Vagina (tissue), 2 donors: ENCODE measurements at regions not wholly inside any gene's neighbourhood (a gene's known extent, or its start where the extent isn't known, plus 50 kb on each side); places are given as distances from the start of the nearest gene placed in this dataset.

ENCODE experiments used
- DNase-seq, 2 donors: peaks; one replicate each; pipeline ENCODE4 v3.0.0-alpha.2; 2017; ENCODE audit errors: extremely low spot score in 2 of 2
- H3K27ac ChIP-seq: fragments of 200-600 bp; sonication (generic); one replicate; pipeline ENCODE4 v1.5.1; 2019
- H3K27me3 ChIP-seq: fragments of 200-600 bp; sonication (generic); one replicate; pipeline ENCODE4 v1.5.1; 2019
- H3K36me3 ChIP-seq, 2 donors: fragments of 200-600 bp; sonication (generic); one replicate each; pipeline ENCODE4 v1.5.1; 2017 to 2019
- H3K4me1 ChIP-seq: fragments of 200-600 bp; sonication (generic); one replicate; pipeline ENCODE4 v1.5.1; 2019
- H3K4me3 ChIP-seq, 2 donors: fragments of 200-600 bp; sonication (generic); 1 replicate in 1 of 2; 2 replicates in 1 of 2; pipeline ENCODE4 v1.5.1; 2016 to 2019
- H3K9me3 ChIP-seq: fragments of 200-600 bp; sonication (generic); one replicate; pipeline ENCODE4 v1.5.1; 2019
- POLR2A ChIP-seq, 2 donors: fragments of 450-650 bp; IDR thresholded peaks; one replicate each; pipeline ENCODE4 v1.6.1; 2017; ENCODE audit warnings: antibody characterized with exemption in 2 of 2, mild to moderate bottlenecking in 2 of 2, moderate library complexity in 2 of 2
- POLR2AphosphoS5 ChIP-seq, 2 donors: sonication (generic); formaldehyde crosslinking; IDR thresholded peaks; one replicate each; pipeline ENCODE4 v1.9.0; 2017; ENCODE audit warnings: antibody characterized with exemption in 2 of 2, mild to moderate bottlenecking in 2 of 2, low read depth in 1 of 2; ENCODE audit not compliant: insufficient read depth in 1 of 2
- intact Hi-C: fragments of 100-400 bp; cut with DNase I; formaldehyde crosslinking; loops from one replicate; pipeline ENCODE4 v1.15.1; 2023
- TF ChIP-seq, protein P1 (sequence below), 3 experiments: fragments of 450-650 bp in 2 of 3; fragments of 200-600 bp in 1 of 3; sonication (generic) in 1 of 3; IDR thresholded peaks; one replicate each; pipeline ENCODE4 v1.5.1; 2017 to 2019; ENCODE audit warnings: antibody characterized with exemption in 3 of 3, mild to moderate bottlenecking in 2 of 3, moderate library complexity in 2 of 3

DNA sequence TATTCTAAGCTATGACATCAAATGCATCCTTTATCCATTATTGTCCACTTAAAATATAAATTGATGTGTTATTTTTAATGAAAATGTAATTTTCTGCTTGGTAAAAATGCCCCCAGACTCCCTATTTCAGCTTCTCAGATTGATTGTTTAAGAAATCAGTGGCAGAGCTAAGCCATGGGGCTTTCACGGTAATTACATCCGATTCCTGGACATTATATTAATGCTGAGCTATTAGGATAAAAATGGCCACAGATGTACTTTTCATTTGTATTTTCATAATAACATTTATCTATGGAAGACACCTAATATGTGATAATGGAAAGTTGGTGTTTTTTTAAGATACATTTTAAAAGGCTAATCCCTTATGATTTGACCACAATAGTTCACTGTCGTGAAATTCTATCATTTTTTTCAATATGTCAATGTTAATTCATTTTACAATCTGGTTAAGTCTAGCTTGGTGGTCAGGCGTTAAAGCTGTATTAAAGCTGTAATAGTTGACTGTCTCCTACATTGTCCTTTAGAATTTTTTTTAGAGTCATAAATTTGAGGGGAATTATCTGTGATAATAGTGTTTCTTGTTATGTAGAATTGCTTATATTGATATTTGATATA, 229.0 kb upstream of the UBE2E3 start:
- no peaks in the 10 kb centered on the region for H3K36me3 ChIP-seq
- H3K4me1 ChIP-seq: no peaks in the 10 kb centered on the region
- intact Hi-C loops: no loop called here
- no peak overlapping the region for H3K4me3 ChIP-seq
- no peak for DNase-seq
- no peaks in the 10 kb centered on the region for H3K27me3 ChIP-seq
- no peak overlapping the region for H3K27ac ChIP-seq
- no peaks in the 10 kb centered on the region for H3K9me3 ChIP-seq
- TF ChIP-seq POLR2A (IDR thresholded peaks at IDR 0.05): no peak
- TF ChIP-seq, protein P1, sequence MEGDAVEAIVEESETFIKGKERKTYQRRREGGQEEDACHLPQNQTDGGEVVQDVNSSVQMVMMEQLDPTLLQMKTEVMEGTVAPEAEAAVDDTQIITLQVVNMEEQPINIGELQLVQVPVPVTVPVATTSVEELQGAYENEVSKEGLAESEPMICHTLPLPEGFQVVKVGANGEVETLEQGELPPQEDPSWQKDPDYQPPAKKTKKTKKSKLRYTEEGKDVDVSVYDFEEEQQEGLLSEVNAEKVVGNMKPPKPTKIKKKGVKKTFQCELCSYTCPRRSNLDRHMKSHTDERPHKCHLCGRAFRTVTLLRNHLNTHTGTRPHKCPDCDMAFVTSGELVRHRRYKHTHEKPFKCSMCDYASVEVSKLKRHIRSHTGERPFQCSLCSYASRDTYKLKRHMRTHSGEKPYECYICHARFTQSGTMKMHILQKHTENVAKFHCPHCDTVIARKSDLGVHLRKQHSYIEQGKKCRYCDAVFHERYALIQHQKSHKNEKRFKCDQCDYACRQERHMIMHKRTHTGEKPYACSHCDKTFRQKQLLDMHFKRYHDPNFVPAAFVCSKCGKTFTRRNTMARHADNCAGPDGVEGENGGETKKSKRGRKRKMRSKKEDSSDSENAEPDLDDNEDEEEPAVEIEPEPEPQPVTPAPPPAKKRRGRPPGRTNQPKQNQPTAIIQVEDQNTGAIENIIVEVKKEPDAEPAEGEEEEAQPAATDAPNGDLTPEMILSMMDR (IDR thresholded peaks at IDR 0.05): no peak
- no peak for TF ChIP-seq POLR2AphosphoS5 (IDR thresholded peaks at IDR 0.05; ENCODE audit: insufficient read depth in 1 of 2, low read depth in 1 of 2)

DNA sequence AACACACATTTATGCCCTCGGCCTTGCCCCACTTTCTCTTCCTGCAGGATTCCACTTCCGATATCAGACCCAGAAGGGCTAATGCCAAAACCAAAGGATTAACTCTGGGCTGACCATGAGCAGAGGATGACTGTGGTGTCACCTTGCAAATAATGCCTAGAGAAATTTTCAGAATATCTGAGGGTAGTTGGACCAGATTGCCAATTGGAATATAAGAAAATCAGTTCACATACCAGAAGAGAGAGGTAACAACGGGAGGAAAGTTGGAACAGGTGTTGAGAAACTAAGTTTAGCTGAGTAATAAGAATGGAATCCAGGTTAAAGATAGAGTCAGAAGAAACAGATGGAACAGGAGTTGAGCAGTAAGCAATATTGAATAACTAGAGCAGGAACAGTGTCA, 232.7 kb upstream of the UBE2E3 start:
- DNase-seq: no peak
- no peaks in the 10 kb centered on the region for H3K27me3 ChIP-seq
- intact Hi-C loops: no loop called here
- no peak overlapping the region for H3K4me3 ChIP-seq
- TF ChIP-seq POLR2AphosphoS5 (IDR thresholded peaks at IDR 0.05; ENCODE audit: insufficient read depth in 1 of 2, low read depth in 1 of 2) (no peak), POLR2A (IDR thresholded peaks at IDR 0.05) (no peak)
- TF ChIP-seq, protein P1 (IDR thresholded peaks at IDR 0.05): no peak
- no peaks in the 10 kb centered on the region for H3K36me3 ChIP-seq
- no peak overlapping the region for H3K27ac ChIP-seq
- no peaks in the 10 kb centered on the region for H3K4me1 ChIP-seq
- H3K9me3 ChIP-seq: no peaks in the 10 kb centered on the region

DNA sequence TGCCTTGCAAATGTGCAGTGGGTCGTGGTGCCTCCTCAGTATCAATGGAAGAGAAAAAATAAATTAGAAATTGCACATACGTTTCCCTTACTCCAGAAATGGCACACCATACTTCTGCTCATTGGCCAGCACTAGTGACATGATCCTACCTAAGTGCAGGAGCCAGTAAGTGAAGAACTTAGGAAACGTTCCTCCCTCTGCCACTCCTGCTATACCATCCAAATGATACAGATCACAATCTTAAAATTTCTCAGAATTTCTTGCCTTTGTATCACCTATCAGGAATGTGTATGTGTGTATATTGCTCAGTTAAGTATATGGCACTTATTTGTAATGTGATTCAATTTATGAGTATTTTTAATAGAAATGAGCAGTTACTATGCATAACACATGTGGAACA, 237.0 kb upstream of the UBE2E3 start:
- DNase-seq: no peak
- H3K36me3 ChIP-seq: no peaks in the 10 kb centered on the region
- no peak overlapping the region for H3K4me3 ChIP-seq
- intact Hi-C loops: no loop called here
- H3K9me3 ChIP-seq: no peaks in the 10 kb centered on the region
- H3K4me1 ChIP-seq: no peaks in the 10 kb centered on the region
- H3K27me3 ChIP-seq: no peaks in the 10 kb centered on the region
- H3K27ac ChIP-seq: no peak overlapping the region
- no peak for TF ChIP-seq POLR2AphosphoS5 (IDR thresholded peaks at IDR 0.05; ENCODE audit: insufficient read depth in 1 of 2, low read depth in 1 of 2)
- no peak for TF ChIP-seq POLR2A (IDR thresholded peaks at IDR 0.05)
- TF ChIP-seq, protein P1 (IDR thresholded peaks at IDR 0.05): no peak

DNA sequence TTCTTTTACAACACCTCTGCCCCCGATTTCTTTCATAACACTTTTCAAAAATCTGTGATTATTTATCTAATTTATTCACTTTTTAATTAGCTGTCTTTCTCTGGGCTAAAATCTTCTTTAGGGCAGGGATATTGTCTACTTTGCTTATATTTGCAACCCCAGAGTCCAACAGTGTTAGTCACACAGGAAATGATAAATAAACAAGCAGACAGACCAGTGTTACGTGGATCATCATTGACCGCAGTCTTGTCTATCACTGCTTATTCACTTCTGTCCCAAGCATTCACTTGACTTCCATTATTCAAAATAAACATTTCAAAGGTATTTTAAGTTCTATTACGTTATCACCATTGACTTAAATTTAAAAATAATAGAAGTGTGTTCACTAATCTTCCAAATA, 237.6 kb upstream of the UBE2E3 start:
- intact Hi-C loops: no loop called here
- DNase-seq: no peak

DNA sequence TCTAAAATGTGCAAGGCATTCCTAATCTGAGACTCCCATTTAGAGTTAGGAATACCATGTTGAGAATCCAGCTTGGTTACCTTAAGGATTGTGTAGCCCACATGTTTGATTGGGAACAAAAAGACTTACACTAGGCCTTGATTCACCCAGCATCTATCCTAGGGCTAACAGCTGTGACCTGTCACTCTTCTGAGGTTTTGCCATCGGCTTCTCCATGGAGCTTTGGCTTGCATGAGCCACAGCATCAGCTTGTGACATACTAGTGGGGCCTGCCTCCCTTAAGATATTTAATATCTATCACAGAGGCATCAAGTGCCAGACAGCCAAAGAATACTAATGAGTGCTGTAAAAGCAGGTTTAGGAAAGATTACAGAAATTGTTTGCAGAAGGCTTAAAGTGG, 241.3 kb upstream of the UBE2E3 start:
- intact Hi-C loops: no loop called here

More for the DNA sequence above, 237.6 kb upstream of the UBE2E3 start:
- H3K4me3 ChIP-seq: no peak overlapping the region
- no peaks in the 10 kb centered on the region for H3K4me1 ChIP-seq
- H3K27me3 ChIP-seq: no peaks in the 10 kb centered on the region
- no peak overlapping the region for H3K27ac ChIP-seq
- no peak for TF ChIP-seq POLR2A (IDR thresholded peaks at IDR 0.05)
- TF ChIP-seq, protein P1 (IDR thresholded peaks at IDR 0.05): no peak
- TF ChIP-seq POLR2AphosphoS5 (IDR thresholded peaks at IDR 0.05; ENCODE audit: insufficient read depth in 1 of 2, low read depth in 1 of 2): no peak
- no peaks in the 10 kb centered on the region for H3K9me3 ChIP-seq
- H3K36me3 ChIP-seq: no peaks in the 10 kb centered on the region

More for the DNA sequence above, 241.3 kb upstream of the UBE2E3 start:
- H3K9me3 ChIP-seq: no peaks in the 10 kb centered on the region
- no peaks in the 10 kb centered on the region for H3K4me1 ChIP-seq
- H3K36me3 ChIP-seq: no peaks in the 10 kb centered on the region
- no peak overlapping the region for H3K27ac ChIP-seq
- TF ChIP-seq POLR2AphosphoS5 (IDR thresholded peaks at IDR 0.05; ENCODE audit: insufficient read depth in 1 of 2, low read depth in 1 of 2): no peak
- no peak for TF ChIP-seq POLR2A (IDR thresholded peaks at IDR 0.05)
- TF ChIP-seq, protein P1 (IDR thresholded peaks at IDR 0.05): no peak
- no peaks in the 10 kb centered on the region for H3K27me3 ChIP-seq
- DNase-seq: no peak
- H3K4me3 ChIP-seq: no peak overlapping the region
